IMR-90 (cell line): ENCODE measurements at regions not wholly inside any gene's neighbourhood (a gene's known extent, or its start where the extent isn't known, plus 50 kb on each side); places are given as distances from the start of the nearest gene placed in this dataset.

Source experiments
- ATAC-seq: fragments of 200-7000 bp; cut with Tn5 transposase; 2 replicates; pipeline ENCODE4 v1.9.1; 2020; ENCODE audit warnings: low read depth, mild to moderate bottlenecking, moderate library complexity
- BruUV-seq: library from RNA; stranded (reverse); fragments of 400-500 nt; replicated peaks from 2 replicates; lab custom pipeline; 2021; lab: Mats Ljungman, UMichigan
- CTCF ChIA-PET: fragments of 300-600 bp; formaldehyde crosslinking; extraction: SDS; loops from one replicate; lab custom pipeline; 2021; ENCODE audit warnings: antibody characterized with exemption; lab: Yijun Ruan, JAX
- POLR2A ChIA-PET: fragments of 300-600 bp; sonication (Branson Sonifier 250); formaldehyde crosslinking; loops from one replicate; lab custom pipeline; 2022; ENCODE audit warnings: antibody characterized with exemption; ENCODE audit not compliant: unreplicated experiment; lab: Charles Lee
- DNase-seq: peaks from one replicate; pipeline ENCODE4 v3.0.0; 2013
- H2AFZ ChIP-seq: replicated peaks from 2 replicates; pipeline ENCODE3; 2013; ENCODE audit warnings: low read length, mild to moderate bottlenecking; ENCODE audit not compliant: poor library complexity
- H2AK5ac ChIP-seq: 2 replicates; pipeline ENCODE4 v1.6.1; 2013; ENCODE audit warnings: low read depth, low read length, inconsistent platforms
- H2AK9ac ChIP-seq: replicated peaks from 2 replicates; pipeline ENCODE3; 2013; ENCODE audit warnings: mild to moderate bottlenecking, low read depth, low read length, moderate library complexity; ENCODE audit not compliant: poor library complexity
- H2BK120ac ChIP-seq: 2 replicates; pipeline ENCODE4 v1.6.1; 2013; ENCODE audit warnings: low read depth, low read length, inconsistent platforms
- H2BK15ac ChIP-seq: 3 replicates; pipeline ENCODE4 v1.6.1; 2013; ENCODE audit warnings: low read depth, low read length, inconsistent platforms
- H2BK20ac ChIP-seq: 2 replicates; pipeline ENCODE4 v1.6.1; 2013; ENCODE audit warnings: low read depth, mild to moderate bottlenecking, inconsistent platforms, low read length, moderate library complexity
- H2BK5ac ChIP-seq: 2 replicates; pipeline ENCODE4 v1.6.1; 2013; ENCODE audit warnings: mild to moderate bottlenecking, low read depth, low read length, inconsistent platforms; ENCODE audit not compliant: poor library complexity, severe bottlenecking
- H3K14ac ChIP-seq: replicated peaks from 2 replicates; pipeline ENCODE4 v1.6.1; 2013; ENCODE audit warnings: low read depth, low read length, inconsistent platforms
- H3K18ac ChIP-seq: 2 replicates; pipeline ENCODE4 v1.6.1; 2013; ENCODE audit warnings: low read depth, low read length, control low read depth
- H3K23ac ChIP-seq: 2 replicates; pipeline ENCODE4 v1.6.1; 2013; ENCODE audit warnings: low read depth, low read length, inconsistent platforms
- H3K27ac ChIP-seq: 2 replicates; pipeline ENCODE4 v1.5.1; 2013; ENCODE audit warnings: mild to moderate bottlenecking, control low read depth, low read length; ENCODE audit not compliant: insufficient read depth
- H3K27me3 ChIP-seq: 2 replicates; pipeline ENCODE4 v1.6.1; 2013; ENCODE audit warnings: low read length; ENCODE audit not compliant: control insufficient read depth, insufficient read depth
- H3K36me3 ChIP-seq: 2 replicates; pipeline ENCODE4 v1.6.1; 2013; ENCODE audit warnings: low read length, mixed read lengths; ENCODE audit not compliant: control insufficient read depth, insufficient read depth
- H3K4ac ChIP-seq: 2 replicates; pipeline ENCODE4 v1.6.1; 2013; ENCODE audit warnings: low read depth, low read length, inconsistent platforms
- H3K4me1 ChIP-seq: 2 replicates; pipeline ENCODE4 v1.6.1; 2013; ENCODE audit warnings: low read length, mixed read lengths; ENCODE audit not compliant: control insufficient read depth, insufficient read depth
- H3K4me2 ChIP-seq: 2 replicates; pipeline ENCODE4 v1.6.1; 2013; ENCODE audit warnings: low read depth, mild to moderate bottlenecking, control low read depth, low read length, moderate library complexity
- H3K4me3 ChIP-seq: 2 replicates; pipeline ENCODE4 v1.5.1; 2013; ENCODE audit warnings: low read depth, mild to moderate bottlenecking, control low read depth, low read length, moderate library complexity; ENCODE audit not compliant: insufficient read depth
- H3K56ac ChIP-seq: 2 replicates; pipeline ENCODE4 v1.6.1; 2013; ENCODE audit warnings: low read length, inconsistent platforms; ENCODE audit not compliant: insufficient read depth; ENCODE audit errors: extremely low read depth
- H3K79me1 ChIP-seq, 2 experiments: 2 replicates each; pipeline ENCODE4 v1.6.1; 2013; ENCODE audit warnings: low read length in 2 of 2, inconsistent platforms in 1 of 2, low read depth in 1 of 2
- H3K9ac ChIP-seq: 2 replicates; pipeline ENCODE4 v1.6.1; 2013; ENCODE audit warnings: low read depth, low read length, control low read depth
- H3K9me1 ChIP-seq: 2 replicates; pipeline ENCODE4 v1.6.1; 2013; ENCODE audit warnings: low read length, inconsistent platforms; ENCODE audit not compliant: insufficient read depth
- H3K9me3 ChIP-seq: 2 replicates; pipeline ENCODE4 v1.6.1; 2013; ENCODE audit warnings: low read length; ENCODE audit not compliant: control insufficient read depth, insufficient read depth
- H4K20me1 ChIP-seq: 2 replicates; pipeline ENCODE4 v1.6.1; 2013; ENCODE audit warnings: low read length, inconsistent platforms; ENCODE audit not compliant: insufficient read depth
- H4K5ac ChIP-seq: 2 replicates; pipeline ENCODE4 v1.6.1; 2013; ENCODE audit warnings: mild to moderate bottlenecking, low read depth, low read length, control low read depth
- H4K8ac ChIP-seq, 2 experiments: 2 replicates each; pipeline ENCODE4 v1.6.1; 2013; ENCODE audit warnings: low read depth in 2 of 2, low read length in 2 of 2, control low read depth in 1 of 2, inconsistent platforms in 1 of 2
- H4K91ac ChIP-seq: 2 replicates; pipeline ENCODE4 v1.6.1; 2013; ENCODE audit warnings: low read depth, low read length, inconsistent platforms; ENCODE audit not compliant: insufficient read depth
- CTCF ChIP-seq: conservative IDR thresholded peaks from 2 replicates; pipeline ENCODE4 v1.5.1; 2012; ENCODE audit warnings: mild to moderate bottlenecking, low read depth, low read length, improper control_type of control experiment
- ELK1 ChIP-seq: fragments of 150-350 bp; IDR thresholded peaks from 2 replicates; pipeline ENCODE4 v1.6.1; 2016; ENCODE audit warnings: low read depth, mild to moderate bottlenecking, low read length, moderate library complexity, borderline replicate concordance
- POLR2A ChIP-seq: IDR thresholded peaks from 2 replicates; pipeline ENCODE4 v1.6.1; 2012; ENCODE audit warnings: mild to moderate bottlenecking, low read depth, low read length
- RCOR1 ChIP-seq: IDR thresholded peaks from 2 replicates; pipeline ENCODE4 v1.6.1; 2012; ENCODE audit warnings: mild to moderate bottlenecking, low read length, improper control_type of control experiment; ENCODE audit not compliant: insufficient replicate concordance
- USF2 ChIP-seq: fragments of 150-350 bp; IDR thresholded peaks from 2 replicates; pipeline ENCODE4 v1.6.1; 2017; ENCODE audit warnings: mild to moderate bottlenecking, antibody characterized with exemption, low read length, low read depth
- WGBS, 2 experiments: methylation state at CpG; one replicate each; pipeline versions ENCODE4 v1.1.5 to v1.1.7; 2013; ENCODE audit warnings: missing lambda C conversion rate in 2 of 2; ENCODE audit not compliant: insufficient read length in 1 of 2; ENCODE audit errors: extremely low coverage in 2 of 2; 5-methylcytosine and 5-hydroxymethylcytosine counted together
- dilution Hi-C: fragments of 300-500 bp; cut with HindIII; formaldehyde crosslinking; loops from one replicate; pipeline ENCODE4 v1.14.3; 2018; ENCODE audit warnings: low sequenced_read_pairs; ENCODE audit not compliant: unreplicated experiment
- in situ Hi-C: fragments of 300-500 bp; cut with MboI; formaldehyde crosslinking; loops from 3 replicates; pipeline ENCODE4 v1.14.3; 2019; ENCODE audit warnings: low sequenced_read_pairs, inconsistent platforms, mixed read lengths
- intact Hi-C: fragments of 100-400 bp; cut with micrococcal nuclease; formaldehyde crosslinking; loops from 2 replicates; pipeline ENCODE4 v1.10.0; 2022

- Histone ChIP-seq H3K4me1 (no peaks in the 10 kb centered on the region), H3K4ac (no peak overlapping the region), H3K4me2 (no peak overlapping the region), H3K9me1 (no peaks in the 10 kb centered on the region), H3K4me3 (no peak overlapping the region), H2AK5ac (no peak overlapping the region), H3K27me3 (no peaks in the 10 kb centered on the region), H3K9ac (no peak overlapping the region), H4K91ac (no peak overlapping the region), H4K20me1 (no peaks in the 10 kb centered on the region), H2AFZ (no peak overlapping the region), H4K8ac (no peak overlapping the region), H3K18ac (no peak overlapping the region), H3K9me3 (peaks cover 12% of the 10 kb centered on the region), H3K56ac (no peak overlapping the region), H2BK15ac (no peak overlapping the region), H3K27ac (no peak overlapping the region), H3K23ac (no peak overlapping the region), H3K14ac (no peak overlapping the region), H4K5ac (no peak overlapping the region), H3K79me1 (no peaks in the 10 kb centered on the region), H2BK20ac (no peak overlapping the region), H3K36me3 (no peaks in the 10 kb centered on the region), H2BK120ac (no peak overlapping the region), H2AK9ac (no peak overlapping the region), H2BK5ac (no peak overlapping the region)
- no TSS peak for BruUV-seq
- in situ Hi-C loops (no loop called here), dilution Hi-C loops (no loop called here), intact Hi-C loops (no loop called here)
- ChIA-PET POLR2A (no interaction called here), CTCF (no interaction called here)
- ATAC-seq, result no peak
- 0% methylated on average over 1 of the region's 2 CpGs; no CpG with 5 or more reads in 1 of the 2 experiments for WGBS, 2 experiments
- no peak for DNase-seq
- no peak for TF ChIP-seq POLR2A
- no peak for TF ChIP-seq CTCF
- no peak for TF ChIP-seq RCOR1
- TF ChIP-seq USF2, result no peak
- TF ChIP-seq ELK1, result no peak
These were observed 184.5 kb upstream of the ISX start for GRCh38 chr22:34881453-34881852.
